Muscle of leg (tissue), 3 donors: ENCODE measurements at regions not wholly inside any gene's neighbourhood (a gene's known extent, or its start where the extent isn't known, plus 50 kb on each side); places are given as distances from the start of the nearest gene placed in this dataset.

Experiments
- DNase-seq: peaks from one replicate; pipeline ENCODE4 v3.0.0; 2013
- H3K27ac ChIP-seq: one replicate; pipeline ENCODE4 v1.5.1; 2013; ENCODE audit warnings: mild to moderate bottlenecking, low read length, control low read depth
- H3K27me3 ChIP-seq: one replicate; pipeline ENCODE4 v1.6.1; 2013; ENCODE audit warnings: low read length; ENCODE audit not compliant: control insufficient read depth, insufficient read depth
- H3K36me3 ChIP-seq: one replicate; pipeline ENCODE4 v1.6.1; 2013; ENCODE audit warnings: low read length; ENCODE audit not compliant: control insufficient read depth, insufficient read depth
- H3K4me1 ChIP-seq: one replicate; pipeline ENCODE4 v1.6.1; 2013; ENCODE audit warnings: low read length; ENCODE audit not compliant: control insufficient read depth, insufficient read depth
- H3K4me3 ChIP-seq: one replicate; pipeline ENCODE4 v1.5.1; 2013; ENCODE audit warnings: low read length, control low read depth
- H3K9me3 ChIP-seq: replicated peaks from 2 replicates; pipeline ENCODE4 v1.6.1; 2013; ENCODE audit warnings: low read depth, low read length; ENCODE audit not compliant: control insufficient read depth
- WGBS: methylation state at CpG from one replicate; pipeline ENCODE4 v1.1.5; 2013; ENCODE audit warnings: missing lambda C conversion rate; ENCODE audit not compliant: insufficient coverage; 5-methylcytosine and 5-hydroxymethylcytosine counted together

GRCh38 chr3:83251490-83251889, 1490.0 kb upstream of the GBE1 start:
- Histone ChIP-seq H3K36me3 (no peaks in the 10 kb centered on the region), H3K4me1 (no peaks in the 10 kb centered on the region), H3K27ac (no peak overlapping the region), H3K4me3 (no peak overlapping the region), H3K9me3 (no peaks in the 10 kb centered on the region), H3K27me3 (no peaks in the 10 kb centered on the region)
- WGBS: 80% methylated on average over 1 of the region's 5 CpGs
- DNase-seq: no peak

DNA sequence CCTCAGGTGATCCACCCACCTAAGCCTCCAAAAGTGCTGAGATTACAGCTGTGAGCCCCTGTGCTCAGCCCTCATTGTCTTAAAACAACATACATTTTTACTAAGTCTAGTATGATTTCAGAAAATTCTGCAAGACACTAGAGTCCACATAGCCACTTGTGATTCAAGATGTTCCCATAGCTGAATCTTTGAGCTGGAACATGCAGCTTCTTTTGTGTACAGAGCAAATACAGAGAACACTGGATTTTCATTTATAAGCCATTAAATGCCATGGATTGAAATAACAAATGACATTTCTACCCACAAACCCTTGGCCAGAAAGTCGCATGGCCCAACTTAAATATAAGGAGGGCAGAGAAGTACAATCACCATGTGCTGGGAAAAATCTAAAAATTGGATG, 1489.2 kb upstream of the GBE1 start:
- H3K27me3 ChIP-seq: no peaks in the 10 kb centered on the region
- H3K27ac ChIP-seq: no peak overlapping the region
- DNase-seq: no peak
- no peaks in the 10 kb centered on the region for H3K36me3 ChIP-seq
- no peak overlapping the region for H3K4me3 ChIP-seq
- H3K4me1 ChIP-seq: no peaks in the 10 kb centered on the region
- no peaks in the 10 kb centered on the region for H3K9me3 ChIP-seq
- WGBS: no CpG with 5 or more reads among the region's 1 CpG

- no CpG with 5 or more reads among the region's 3 CpGs for WGBS
- DNase-seq: no peak
- Histone ChIP-seq H3K27me3 (no peaks in the 10 kb centered on the region), H3K9me3 (no peaks in the 10 kb centered on the region), H3K4me3 (no peak overlapping the region), H3K4me1 (no peaks in the 10 kb centered on the region), H3K36me3 (no peaks in the 10 kb centered on the region), H3K27ac (no peak overlapping the region)
Observed at GRCh38 chr3:83248454-83248853, 1487.0 kb upstream of the GBE1 start.

GRCh38 chr3:83235180-83235814, 1473.9 kb upstream of the GBE1 start:
- H3K27ac ChIP-seq: no peak overlapping the region
- H3K4me1 ChIP-seq: no peaks in the 10 kb centered on the region
- WGBS: no CpG with 5 or more reads among the region's 4 CpGs
- H3K9me3 ChIP-seq: no peaks in the 10 kb centered on the region
- no peak for DNase-seq
- no peak overlapping the region for H3K4me3 ChIP-seq
- no peaks in the 10 kb centered on the region for H3K27me3 ChIP-seq
- H3K36me3 ChIP-seq: no peaks in the 10 kb centered on the region

GRCh38 chr3:83233715-83234114, 1472.3 kb upstream of the GBE1 start:
- no CpG with 5 or more reads among the region's 6 CpGs for WGBS
- H3K4me3 ChIP-seq: no peak overlapping the region
- H3K4me1 ChIP-seq: no peaks in the 10 kb centered on the region
- DNase-seq: no peak
- no peaks in the 10 kb centered on the region for H3K27me3 ChIP-seq
- H3K9me3 ChIP-seq: no peaks in the 10 kb centered on the region
- H3K36me3 ChIP-seq: no peaks in the 10 kb centered on the region
- H3K27ac ChIP-seq: no peak overlapping the region

DNA sequence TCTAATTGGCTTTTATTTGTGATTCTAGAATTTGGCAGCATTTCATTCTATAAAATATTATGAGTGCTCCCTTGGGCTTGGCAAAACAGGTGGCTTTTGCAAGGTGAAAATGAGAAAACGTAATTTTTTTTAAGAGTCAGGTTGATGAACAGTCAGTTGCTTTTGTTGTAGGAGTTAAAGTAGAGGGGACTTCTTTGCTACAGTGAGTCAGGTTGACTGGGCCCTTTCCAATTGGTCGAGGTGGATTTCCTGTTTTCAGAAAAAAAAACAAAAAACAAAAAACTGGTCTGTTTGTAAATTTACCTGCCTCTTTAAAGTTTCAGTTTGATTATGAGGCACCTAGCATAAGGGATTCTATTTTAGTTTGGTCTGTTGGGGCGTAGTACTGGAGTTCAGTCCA, 1469.4 kb upstream of the GBE1 start:
- Histone ChIP-seq H3K27ac (no peak overlapping the region), H3K36me3 (no peaks in the 10 kb centered on the region), H3K27me3 (no peaks in the 10 kb centered on the region), H3K4me3 (no peak overlapping the region), H3K4me1 (no peaks in the 10 kb centered on the region), H3K9me3 (no peaks in the 10 kb centered on the region)
- WGBS: 96% methylated on average over 2 of the region's 3 CpGs
- DNase-seq: no peak

GRCh38 chr3:83230376-83230775, 1468.9 kb upstream of the GBE1 start:
- Histone ChIP-seq H3K36me3 (no peaks in the 10 kb centered on the region), H3K27ac (no peak overlapping the region), H3K4me1 (no peaks in the 10 kb centered on the region), H3K4me3 (no peak overlapping the region), H3K27me3 (no peaks in the 10 kb centered on the region), H3K9me3 (no peaks in the 10 kb centered on the region)
- WGBS: no CpG with 5 or more reads among the region's 1 CpG
- no peak for DNase-seq

DNA sequence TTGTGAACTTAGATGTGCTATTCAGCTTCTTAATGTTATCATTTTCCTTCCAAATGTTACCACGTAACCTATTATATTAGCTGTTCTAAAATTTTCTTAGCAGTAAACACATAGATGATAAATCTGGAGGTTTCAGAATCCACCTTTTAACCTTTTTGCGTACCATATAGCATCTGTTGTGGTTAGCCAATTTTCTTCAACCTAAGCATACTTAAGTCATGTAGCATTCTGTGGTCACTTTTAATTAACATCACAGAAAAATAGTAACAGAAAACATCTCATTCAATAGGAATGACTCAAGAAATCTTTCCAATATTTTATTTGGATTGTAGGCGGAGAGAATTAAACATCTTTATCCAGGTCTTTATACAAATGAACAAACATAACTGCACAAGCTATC, 1465.3 kb upstream of the GBE1 start:
- H3K9me3 ChIP-seq: no peaks in the 10 kb centered on the region
- no CpG with 5 or more reads among the region's 3 CpGs for WGBS
- no peaks in the 10 kb centered on the region for H3K27me3 ChIP-seq
- no peaks in the 10 kb centered on the region for H3K4me1 ChIP-seq
- DNase-seq: no peak
- H3K27ac ChIP-seq: no peak overlapping the region
- no peaks in the 10 kb centered on the region for H3K36me3 ChIP-seq
- H3K4me3 ChIP-seq: no peak overlapping the region

- H3K27me3 ChIP-seq: no peaks in the 10 kb centered on the region
- DNase-seq: peak; percentile 7
- H3K36me3 ChIP-seq: no peaks in the 10 kb centered on the region
- H3K4me3 ChIP-seq: no peak overlapping the region
- no CpG with 5 or more reads among the region's 5 CpGs for WGBS
- no peak overlapping the region for H3K27ac ChIP-seq
- no peaks in the 10 kb centered on the region for H3K9me3 ChIP-seq
- no peaks in the 10 kb centered on the region for H3K4me1 ChIP-seq
Observed at GRCh38 chr3:83224101-83224868, 1462.8 kb upstream of the GBE1 start.

- 90% methylated on average over 12 of the region's 14 CpGs for WGBS
- no peaks in the 10 kb centered on the region for H3K9me3 ChIP-seq
- DNase-seq: no peak
Observed at GRCh38 chr3:83218383-83219200, 1457.1 kb upstream of the GBE1 start.

More at GRCh38 chr3:83218383-83219200, 1457.1 kb upstream of the GBE1 start:
- Histone ChIP-seq H3K27me3 (no peaks in the 10 kb centered on the region), H3K4me1 (no peaks in the 10 kb centered on the region), H3K36me3 (no peaks in the 10 kb centered on the region), H3K27ac (no peak overlapping the region), H3K4me3 (no peak overlapping the region)
